AG10803 (cell line): ENCODE measurements at regions not wholly inside any gene's neighbourhood (a gene's known extent, or its start where the extent isn't known, plus 50 kb on each side); places are given as distances from the start of the nearest gene placed in this dataset.

Experiments
- DNase-seq: peaks from one replicate; pipeline ENCODE4 v3.0.0; 2010; ENCODE audit warnings: low read depth
- H3K4me3 ChIP-seq: 2 replicates; pipeline ENCODE4 v1.5.1; 2011; ENCODE audit warnings: mild to moderate bottlenecking, low read length, control low read depth
- CTCF ChIP-seq: conservative IDR thresholded peaks from 2 replicates; pipeline ENCODE4 v1.5.1; 2011; ENCODE audit warnings: mild to moderate bottlenecking, low read length, control low read depth, inconsistent platforms

GRCh38 chr16:18003033-18003432 is 333.5 kb downstream of the NPIPA8 start:
- no peak for DNase-seq
- no peak for TF ChIP-seq CTCF
- no peak overlapping the region for H3K4me3 ChIP-seq

GRCh38 chr16:17998996-17999395 is 337.5 kb downstream of the NPIPA8 start:
- TF ChIP-seq CTCF, result no peak
- no peak for DNase-seq
- H3K4me3 ChIP-seq, result no peak overlapping the region

- no peak for DNase-seq
- H3K4me3 ChIP-seq, result no peak overlapping the region
- no peak for TF ChIP-seq CTCF
Observed at GRCh38 chr16:17998550-17998949, 338.0 kb downstream of the NPIPA8 start.

GRCh38 chr16:17994027-17994426 is 342.5 kb downstream of the NPIPA8 start:
- TF ChIP-seq CTCF, result no peak
- no peak for DNase-seq
- H3K4me3 ChIP-seq, result no peak overlapping the region

- no peak for TF ChIP-seq CTCF
- no peak overlapping the region for H3K4me3 ChIP-seq
- no peak for DNase-seq
Observed at GRCh38 chr16:17992416-17992815, 344.1 kb downstream of the NPIPA8 start.

GRCh38 chr16:17989255-17989654 is 347.3 kb downstream of the NPIPA8 start:
- no peak overlapping the region for H3K4me3 ChIP-seq
- no peak for TF ChIP-seq CTCF
- DNase-seq, result no peak

- no peak overlapping the region for H3K4me3 ChIP-seq
- no peak for TF ChIP-seq CTCF
- no peak for DNase-seq
Observed at GRCh38 chr16:17988839-17989238, 347.7 kb downstream of the NPIPA8 start.
